ENCODE measurements at regions not wholly inside any gene's neighbourhood (a gene's known extent, or its start where the extent isn't known, plus 50 kb on each side); places are given as distances from the start of the nearest gene placed in this dataset.
A peak's percentile ranks its signal among the peaks of the same experiment; 100 is the strongest.

GRCh38 chr5:20555034-20555433 lies 567.0 kb upstream of the CDH18 start:
- WGBS (ENCODE audit: insufficient coverage, insufficient replicate concordance, low lambda C conversion rate, missing lambda C conversion rate), result 46% methylated on average over 2 of the region's 2 CpGs
- no TSS peak for BruUV-seq (replicated peaks)
- ChIA-PET RAD21 (ENCODE audit: unreplicated experiment) (no interaction called here), CTCF (interaction anchor here (0.6 to 1.5 kb wide), 2 partner anchors 10 to 99 kb away, joined by 3 to 6 read pairs; no protein-coding TSS in a partner anchor), SMC1A (ENCODE audit: uncharacterized antibody, unreplicated experiment) (interaction anchor here (1.4 kb wide), 1 partner anchor 16 kb away, joined by 4 read pairs; no protein-coding TSS in a partner anchor), POLR2A (no interaction called here)
- no peaks in the 10 kb centered on the region for H4K20me1 ChIP-seq (ENCODE audit: control insufficient read depth, insufficient read depth)
- no peak overlapping the region for H3K4me2 ChIP-seq (ENCODE audit: control insufficient read depth, insufficient read depth)
- no peak overlapping the region for H3K9ac ChIP-seq (ENCODE audit: control insufficient read depth, insufficient read depth, low read length)
- H3K79me2 ChIP-seq (ENCODE audit: control insufficient read depth, insufficient read depth, low read length), result no peaks in the 10 kb centered on the region
- H3K27me3 ChIP-seq (replicated peaks in 1 of 2; ENCODE audit: control insufficient read depth in 2 of 2, insufficient read depth in 2 of 2, low read length in 1 of 2), result no peaks in the 10 kb centered on the region
- TF ChIP-seq SIX5 (IDR thresholded peaks at IDR 0.05; ENCODE audit: low read depth, low read length, severe bottlenecking) (no peak), CTCF (IDR thresholded peaks at IDR 0.05 in 2 of 3, conservative IDR thresholded peaks at IDR 0.05 in 1 of 3; ENCODE audit: control insufficient read depth in 2 of 3, extremely low read depth in 1 of 3, insufficient read depth in 1 of 3, low read depth in 3 of 3, low read length in 3 of 3) (0 out of 6 replicates have a peak, but pooled peaks of 1 of the 3 experiments have one; percentile 16), SMC3 (IDR thresholded peaks at IDR 0.05; ENCODE audit: borderline replicate concordance, low read length) (no peak)
- H3K4me1 ChIP-seq (ENCODE audit: control insufficient read depth, insufficient read depth, low read length), result no peaks in the 10 kb centered on the region
- no peaks in the 10 kb centered on the region for H3K36me3 ChIP-seq (ENCODE audit: control insufficient read depth in 2 of 2, insufficient read depth in 2 of 2, low read length in 1 of 2)
- H3K27ac ChIP-seq (ENCODE audit: control insufficient read depth, insufficient read depth), result no peak overlapping the region
- H2AFZ ChIP-seq (ENCODE audit: control insufficient read depth, low read depth, low read length), result no peak overlapping the region
- H3K9me3 ChIP-seq (replicated peaks; ENCODE audit: control insufficient read depth, insufficient read depth, low read length), result no peaks in the 10 kb centered on the region
- ATAC-seq (no peak), DNase-seq (ENCODE audit: low read depth, low spot score) (no peak), FAIRE-seq (no peak)
- in situ Hi-C loops (cut with MboI), result no loop called here
- intact Hi-C loops (cut with micrococcal nuclease; ENCODE audit: unreplicated experiment), result no loop called here
- no peak overlapping the region for H3K4me3 ChIP-seq

- Histone ChIP-seq H2AFZ (ENCODE audit: control insufficient read depth, low read depth, low read length) (no peak overlapping the region), H3K9me3 (replicated peaks; ENCODE audit: control insufficient read depth, insufficient read depth, low read length) (no peaks in the 10 kb centered on the region), H3K4me2 (ENCODE audit: control insufficient read depth, insufficient read depth) (no peak overlapping the region), H3K27me3 (replicated peaks in 1 of 2; ENCODE audit: control insufficient read depth in 2 of 2, insufficient read depth in 2 of 2, low read length in 1 of 2) (no peaks in the 10 kb centered on the region), H3K27ac (ENCODE audit: control insufficient read depth, insufficient read depth) (no peak overlapping the region), H3K4me3 (no peak overlapping the region), H3K9ac (ENCODE audit: control insufficient read depth, insufficient read depth, low read length) (no peak overlapping the region), H4K20me1 (ENCODE audit: control insufficient read depth, insufficient read depth) (no peaks in the 10 kb centered on the region), H3K79me2 (ENCODE audit: control insufficient read depth, insufficient read depth, low read length) (no peaks in the 10 kb centered on the region), H3K36me3 (ENCODE audit: control insufficient read depth in 2 of 2, insufficient read depth in 2 of 2, low read length in 1 of 2) (no peaks in the 10 kb centered on the region), H3K4me1 (ENCODE audit: control insufficient read depth, insufficient read depth, low read length) (no peaks in the 10 kb centered on the region)
- 0% methylated on average over 2 of the region's 2 CpGs for WGBS (ENCODE audit: insufficient coverage, insufficient replicate concordance, low lambda C conversion rate, missing lambda C conversion rate)
- FAIRE-seq (no peak), DNase-seq (ENCODE audit: low read depth, low spot score) (no peak), ATAC-seq (no peak)
- CTCF ChIA-PET, result interaction anchor here (1.5 kb wide), 1 partner anchor 11 kb away, joined by 6 read pairs; no protein-coding TSS in a partner anchor
- in situ Hi-C loops (cut with MboI) (no loop called here), intact Hi-C loops (cut with micrococcal nuclease; ENCODE audit: unreplicated experiment) (no loop called here)
- BruUV-seq (replicated peaks), result no TSS peak
- POLR2A ChIA-PET, result no interaction called here
- RAD21 ChIA-PET (ENCODE audit: unreplicated experiment), result no interaction called here
- SMC1A ChIA-PET (ENCODE audit: uncharacterized antibody, unreplicated experiment), result interaction anchor here (1.4 kb wide), 1 partner anchor 15 kb away, joined by 4 read pairs; no protein-coding TSS in a partner anchor
- no peak for TF ChIP-seq RELA (IDR thresholded peaks at IDR 0.05; ENCODE audit: borderline replicate concordance, partially characterized antibody)
- TF ChIP-seq SUZ12 (IDR thresholded peaks at IDR 0.05; ENCODE audit: unreplicated experiment), result no peak
- no peak for TF ChIP-seq POLR2AphosphoS5 (IDR thresholded peaks at IDR 0.05; ENCODE audit: low read length)
- TF ChIP-seq SP1 (IDR thresholded peaks at IDR 0.05; ENCODE audit: low read depth, low read length), result no peak
- no peak for TF ChIP-seq SPI1 (IDR thresholded peaks at IDR 0.05; ENCODE audit: borderline replicate concordance, insufficient read depth, low read depth, low read length)
- no peak for TF ChIP-seq PKNOX1 (IDR thresholded peaks at IDR 0.05)
- TF ChIP-seq BACH1 (IDR thresholded peaks at IDR 0.05; ENCODE audit: borderline replicate concordance), result no peak
- no peak for TF ChIP-seq CEBPZ (IDR thresholded peaks at IDR 0.05; ENCODE audit: low read depth, low read length)
- no peak for TF ChIP-seq SIX5 (IDR thresholded peaks at IDR 0.05; ENCODE audit: low read depth, low read length, severe bottlenecking)
These were observed 566.0 kb upstream of the CDH18 start for GRCh38 chr5:20554001-20554400.

Data from GM12878 (cell line).